CD8-positive, alpha-beta memory T cell (primary cell): ENCODE measurements at regions not wholly inside any gene's neighbourhood (a gene's known extent, or its start where the extent isn't known, plus 50 kb on each side); places are given as distances from the start of the nearest gene placed in this dataset.
"Not testable (repeated sequence)": the region's sequence is repeated elsewhere in the genome, so short reads cannot be mapped to it uniquely, and the experiment has no call there.

ENCODE experiments used
- CTCF ChIA-PET: fragments of 350-600 bp; sonication (Branson Sonifier 250); formaldehyde crosslinking; loops from one replicate; lab custom pipeline; 2021; ENCODE audit warnings: antibody characterized with exemption; lab: Charles Lee
- POLR2A ChIA-PET: fragments of 350-600 bp; sonication (Branson Sonifier 250); formaldehyde crosslinking; loops from one replicate; lab custom pipeline; 2021; ENCODE audit warnings: antibody characterized with exemption; lab: Charles Lee
- DNase-seq, 5 donors: peaks; one replicate each; pipeline versions ENCODE4 v3.0.0 to v3.0.0-alpha.2; 2020 to 2022; ENCODE audit warnings: mixed read lengths in 1 of 5
- H3K27ac ChIP-seq: one replicate; pipeline ENCODE4 v1.7.0; 2013; ENCODE audit warnings: low read depth, mild to moderate bottlenecking, low read length, moderate library complexity
- H3K27me3 ChIP-seq: 2 replicates; pipeline ENCODE4 v1.7.0; 2013; ENCODE audit warnings: low read length, mild to moderate bottlenecking; ENCODE audit not compliant: insufficient read depth, poor library complexity, severe bottlenecking
- H3K36me3 ChIP-seq: 2 replicates; pipeline ENCODE4 v1.7.0; 2013; ENCODE audit warnings: mild to moderate bottlenecking, low read length, moderate library complexity; ENCODE audit not compliant: insufficient read depth
- H3K4me1 ChIP-seq: 2 replicates; pipeline ENCODE4 v1.7.0; 2013; ENCODE audit warnings: mild to moderate bottlenecking, low read length, moderate library complexity; ENCODE audit not compliant: insufficient read depth
- H3K4me3 ChIP-seq: 2 replicates; pipeline ENCODE4 v1.7.0; 2013; ENCODE audit warnings: mild to moderate bottlenecking, low read length
- H3K9me3 ChIP-seq: 2 replicates; pipeline ENCODE4 v1.7.0; 2013; ENCODE audit warnings: mild to moderate bottlenecking, low read length
- H3K27ac Mint-ChIP-seq, 8 donors: one replicate each; pipeline ENCODE4 v1.8.0; 2020 to 2021; ENCODE audit warnings: mixed read lengths in 8 of 8, mild to moderate bottlenecking in 6 of 8, inconsistent platforms in 3 of 8, moderate library complexity in 3 of 8
- H3K27me3 Mint-ChIP-seq, 2 donors: one replicate each; pipeline ENCODE4 v1.8.0; 2020 to 2021; ENCODE audit warnings: mixed read lengths in 2 of 2, mild to moderate bottlenecking in 1 of 2, moderate library complexity in 1 of 2
- H3K36me3 Mint-ChIP-seq, 3 donors: one replicate each; pipeline ENCODE4 v1.8.0; 2020 to 2021; ENCODE audit warnings: mixed read lengths in 3 of 3, inconsistent platforms in 1 of 3, mild to moderate bottlenecking in 1 of 3
- H3K4me1 Mint-ChIP-seq, 3 donors: one replicate each; pipeline ENCODE4 v1.8.0; 2020 to 2021; ENCODE audit warnings: mixed read lengths in 3 of 3, inconsistent platforms in 1 of 3, mild to moderate bottlenecking in 1 of 3
- H3K4me3 Mint-ChIP-seq, 7 donors: one replicate each; pipeline ENCODE4 v1.8.0; 2020 to 2021; ENCODE audit warnings: mixed read lengths in 7 of 7, mild to moderate bottlenecking in 6 of 7, moderate library complexity in 4 of 7, inconsistent platforms in 2 of 7
- H3K9me3 Mint-ChIP-seq, 5 donors: one replicate each; pipeline ENCODE4 v1.8.0; 2020 to 2022; ENCODE audit warnings: mixed read lengths in 5 of 5, mild to moderate bottlenecking in 3 of 5, moderate library complexity in 2 of 5, inconsistent platforms in 1 of 5

DNA sequence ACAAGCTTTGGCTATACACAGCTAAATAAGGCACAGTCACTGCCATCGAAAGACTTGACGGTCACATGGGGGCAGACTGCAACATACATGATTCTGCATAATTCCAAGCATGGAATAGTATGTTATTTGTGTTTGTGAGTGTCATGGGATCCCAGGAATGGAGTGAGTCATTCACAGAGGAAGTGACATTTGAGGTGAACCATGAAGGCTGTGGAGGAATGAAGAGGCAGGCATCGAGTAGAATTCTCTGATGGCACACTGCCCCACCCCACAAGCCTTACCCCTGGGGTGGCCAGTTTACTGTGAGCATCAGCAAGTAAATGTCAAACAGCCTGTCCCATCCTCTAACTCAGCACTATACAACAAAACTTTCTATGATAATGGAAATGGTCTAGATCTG lies 619.7 kb downstream of the MID1IP1 start:
- Histone ChIP-seq H3K36me3 (no peaks in the 10 kb centered on the region), H3K4me3 (no peak overlapping the region), H3K4me1 (no peaks in the 10 kb centered on the region), H3K27ac (no peak overlapping the region), H3K27me3 (no peaks in the 10 kb centered on the region), H3K9me3 (no peaks in the 10 kb centered on the region)
- CTCF ChIA-PET: no interaction called here
- no peak for DNase-seq
- POLR2A ChIA-PET: no interaction called here
- Mint-ChIP-seq H3K9me3 (no peaks in the 10 kb centered on the region), H3K27me3 (no peaks in the 10 kb centered on the region), H3K4me1 (peaks cover 0 to 4% (median 0%) of the 10 kb centered on the region in 3 donors), H3K27ac (no peak overlapping the region), H3K4me3 (no peak overlapping the region), H3K36me3 (no peaks in the 10 kb centered on the region)

DNA sequence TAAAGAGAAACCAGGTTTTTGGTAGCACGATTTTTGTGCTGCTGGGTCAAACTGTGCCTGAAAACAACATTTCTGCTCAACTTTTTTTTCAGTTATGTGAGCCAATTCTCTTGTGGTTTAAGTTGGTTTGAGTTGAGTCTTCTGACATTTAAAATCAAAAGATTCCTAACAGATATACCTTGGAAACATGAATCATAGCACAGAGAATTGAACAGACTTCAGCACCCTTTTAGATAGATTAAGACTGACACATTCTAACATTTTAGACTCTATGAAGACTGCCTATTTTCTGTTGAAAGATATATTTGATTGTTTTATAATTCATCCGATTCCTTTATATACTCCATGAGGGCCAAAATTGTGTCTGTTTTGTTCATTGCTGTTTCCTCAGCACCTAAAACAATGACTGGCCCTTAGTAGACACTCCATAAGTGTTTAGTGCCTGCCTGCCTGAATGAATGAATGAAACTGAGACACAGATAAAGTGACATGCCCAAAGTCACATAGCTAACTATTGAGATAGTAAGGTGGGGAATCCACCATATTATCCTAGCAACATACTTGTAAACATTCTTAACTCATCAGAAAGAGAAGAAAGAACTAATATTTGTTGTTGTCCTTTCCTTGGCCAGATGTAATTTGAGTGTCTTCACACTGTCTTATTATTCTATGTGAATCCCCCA lies 624.0 kb downstream of the MID1IP1 start:
- Mint-ChIP-seq H3K9me3 (no peaks in the 10 kb centered on the region), H3K4me1 (peaks cover 0 to 12% (median 4%) of the 10 kb centered on the region in 3 donors), H3K27me3 (no peaks in the 10 kb centered on the region), H3K27ac (no peak overlapping the region), H3K36me3 (no peaks in the 10 kb centered on the region), H3K4me3 (no peak overlapping the region)
- POLR2A ChIA-PET: no interaction called here
- no peaks in the 10 kb centered on the region for H3K9me3 ChIP-seq
- no peak overlapping the region for H3K4me3 ChIP-seq
- no peak for DNase-seq
- H3K4me1 ChIP-seq: peaks cover 12% of the 10 kb centered on the region
- no peak overlapping the region for H3K27ac ChIP-seq
- no peaks in the 10 kb centered on the region for H3K27me3 ChIP-seq
- CTCF ChIA-PET: no interaction called here
- no peaks in the 10 kb centered on the region for H3K36me3 ChIP-seq

DNA sequence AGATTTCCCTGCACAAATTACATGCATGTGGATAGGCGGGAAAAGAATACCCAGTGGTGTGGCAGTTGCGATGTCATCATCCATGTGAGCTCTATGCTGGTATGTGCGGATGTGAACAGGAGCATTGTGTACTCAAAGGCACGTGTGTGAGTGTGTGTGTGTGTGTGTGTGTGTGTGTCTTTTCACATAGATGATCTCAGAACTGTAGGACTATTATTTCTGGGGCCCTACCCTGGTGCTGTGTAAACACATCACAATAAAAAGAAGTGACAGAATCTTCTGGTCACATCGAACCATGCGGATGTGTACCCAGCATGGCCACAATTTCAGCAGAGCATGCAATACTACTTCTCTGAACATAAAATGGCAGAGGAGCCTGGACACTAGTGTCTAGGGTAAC lies 624.8 kb downstream of the MID1IP1 start:
- H3K4me1 Mint-ChIP-seq: peaks cover 0 to 12% (median 4%) of the 10 kb centered on the region in 3 donors
- Histone ChIP-seq H3K36me3 (no peaks in the 10 kb centered on the region), H3K27me3 (no peaks in the 10 kb centered on the region), H3K9me3 (no peaks in the 10 kb centered on the region), H3K27ac (no peak overlapping the region), H3K4me3 (no peak overlapping the region), H3K4me1 (peaks cover 12% of the 10 kb centered on the region)
- no peak overlapping the region for H3K4me3 Mint-ChIP-seq
- H3K36me3 Mint-ChIP-seq: no peaks in the 10 kb centered on the region
- ChIA-PET CTCF (no interaction called here), POLR2A (no interaction called here)
- no peaks in the 10 kb centered on the region for H3K27me3 Mint-ChIP-seq
- H3K27ac Mint-ChIP-seq: no peak overlapping the region
- no peaks in the 10 kb centered on the region for H3K9me3 Mint-ChIP-seq
- no peak for DNase-seq

DNA sequence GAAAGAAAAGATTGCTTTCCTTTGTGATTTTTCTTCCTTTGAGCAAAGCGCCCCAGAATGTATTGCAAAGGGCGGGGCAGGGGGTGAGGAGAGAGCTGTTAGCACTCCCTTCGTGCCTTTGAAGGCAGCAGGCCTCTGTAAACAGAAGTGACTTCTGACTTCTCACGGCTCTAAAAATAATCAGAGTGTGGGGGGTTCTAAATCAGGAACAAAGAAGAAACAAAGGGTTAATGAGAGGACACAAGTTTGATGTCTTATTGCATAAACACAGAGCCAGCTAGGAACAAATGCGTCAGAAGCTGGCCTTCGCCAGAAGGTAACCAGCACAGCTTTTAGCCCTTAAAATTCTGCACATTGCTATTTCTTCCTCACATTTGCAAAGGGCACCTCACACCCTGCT lies 626.2 kb downstream of the MID1IP1 start:
- Mint-ChIP-seq H3K4me1 (peaks cover 0 to 12% (median 4%) of the 10 kb centered on the region in 3 donors), H3K4me3 (no peak overlapping the region), H3K9me3 (no peaks in the 10 kb centered on the region), H3K36me3 (no peaks in the 10 kb centered on the region), H3K27me3 (peaks cover 0 to 2% of the 10 kb centered on the region in 2 donors), H3K27ac (no peak overlapping the region)
- Histone ChIP-seq H3K27me3 (no peaks in the 10 kb centered on the region), H3K27ac (no peak overlapping the region), H3K36me3 (no peaks in the 10 kb centered on the region), H3K4me3 (no peak overlapping the region), H3K4me1 (peaks cover 12% of the 10 kb centered on the region), H3K9me3 (no peaks in the 10 kb centered on the region)
- ChIA-PET POLR2A (no interaction called here), CTCF (no interaction called here)
- DNase-seq: no peak

DNA sequence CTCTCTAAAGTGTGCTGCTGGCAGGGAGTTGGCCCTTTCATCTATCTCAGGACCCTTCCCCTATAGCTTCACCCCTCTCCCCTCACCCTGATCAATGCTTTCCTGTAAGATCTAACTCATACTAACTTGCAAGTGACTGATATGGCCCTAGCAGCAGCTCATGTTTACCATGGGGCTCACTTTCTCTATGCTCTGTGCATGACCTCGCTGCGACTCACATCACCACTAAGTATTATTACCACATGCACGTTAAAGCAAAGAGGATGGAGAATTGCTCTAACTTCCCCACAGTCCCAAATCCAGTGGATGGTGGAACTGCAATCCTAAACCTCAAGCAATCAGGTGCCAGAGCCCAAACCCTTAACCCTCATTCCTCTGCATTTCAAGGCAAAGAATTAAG lies 626.6 kb downstream of the MID1IP1 start:
- no peaks in the 10 kb centered on the region for H3K36me3 Mint-ChIP-seq
- no peak overlapping the region for H3K4me3 Mint-ChIP-seq
- Histone ChIP-seq H3K27me3 (no peaks in the 10 kb centered on the region), H3K4me1 (peaks cover 12% of the 10 kb centered on the region), H3K4me3 (no peak overlapping the region), H3K36me3 (no peaks in the 10 kb centered on the region), H3K27ac (no peak overlapping the region), H3K9me3 (no peaks in the 10 kb centered on the region)
- H3K9me3 Mint-ChIP-seq: no peaks in the 10 kb centered on the region
- peaks cover 0 to 12% (median 4%) of the 10 kb centered on the region in 3 donors for H3K4me1 Mint-ChIP-seq
- CTCF ChIA-PET: no interaction called here
- DNase-seq: no peak
- peak overlapping the region in 1 of 8 donors; percentile 29 for H3K27ac Mint-ChIP-seq
- POLR2A ChIA-PET: no interaction called here
- peaks cover 0 to 2% of the 10 kb centered on the region in 2 donors for H3K27me3 Mint-ChIP-seq

DNA sequence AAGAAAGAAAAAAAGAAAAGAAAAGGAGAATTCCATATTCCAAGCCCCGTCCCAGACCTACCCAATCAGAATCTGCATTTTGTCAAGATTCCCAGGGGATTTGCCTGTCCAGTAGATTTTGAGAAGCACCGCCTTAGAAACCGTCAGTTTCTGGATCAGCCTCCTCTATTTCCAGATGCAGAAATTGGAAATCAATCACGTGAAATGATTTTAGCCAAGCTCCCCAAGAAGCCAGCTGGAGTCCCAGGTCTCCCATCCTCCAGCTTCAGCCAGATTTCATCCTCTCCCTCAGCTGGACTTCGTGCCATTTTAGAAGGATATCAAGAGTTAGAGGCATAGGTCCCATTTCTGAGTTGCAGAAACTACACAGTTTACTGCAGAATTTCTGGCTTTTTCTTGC lies 629.3 kb downstream of the MID1IP1 start:
- no peak overlapping the region for H3K4me3 Mint-ChIP-seq

DNA sequence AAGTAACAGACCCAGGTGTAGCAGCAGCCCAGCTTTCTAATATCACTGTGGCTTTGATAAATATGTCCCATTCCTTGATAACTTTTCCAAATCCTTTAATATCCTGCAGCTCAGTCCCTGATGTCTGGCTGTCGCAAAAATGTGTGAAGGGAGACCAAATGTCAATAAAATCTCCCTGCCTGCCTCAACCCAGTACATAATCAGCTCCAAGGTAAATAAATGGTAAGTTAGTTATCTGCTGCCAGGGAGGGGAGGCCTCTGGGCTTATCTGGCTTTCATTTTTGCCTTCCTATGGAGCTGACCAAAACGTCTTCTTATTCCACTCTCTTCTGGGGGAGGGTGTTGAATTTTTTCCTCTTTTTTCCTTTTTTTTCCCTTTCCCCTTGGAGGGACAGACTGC lies 630.6 kb downstream of the MID1IP1 start:
- H3K4me3 Mint-ChIP-seq: no peak overlapping the region

More for the DNA sequence above, 629.3 kb downstream of the MID1IP1 start:
- Histone ChIP-seq H3K36me3 (no peaks in the 10 kb centered on the region), H3K27me3 (no peaks in the 10 kb centered on the region), H3K9me3 (no peaks in the 10 kb centered on the region), H3K4me1 (peaks cover 12% of the 10 kb centered on the region), H3K4me3 (no peak overlapping the region), H3K27ac (no peak overlapping the region)
- H3K27ac Mint-ChIP-seq: no peak overlapping the region
- H3K27me3 Mint-ChIP-seq: peaks cover 0 to 9% of the 10 kb centered on the region in 2 donors
- CTCF ChIA-PET: no interaction called here
- H3K36me3 Mint-ChIP-seq: no peaks in the 10 kb centered on the region
- H3K9me3 Mint-ChIP-seq: peaks cover 0 to 2% (median 0%) of the 10 kb centered on the region in 5 donors
- DNase-seq: no peak
- POLR2A ChIA-PET: no interaction called here
- H3K4me1 Mint-ChIP-seq: peaks cover 0 to 12% (median 4%) of the 10 kb centered on the region in 3 donors

DNA sequence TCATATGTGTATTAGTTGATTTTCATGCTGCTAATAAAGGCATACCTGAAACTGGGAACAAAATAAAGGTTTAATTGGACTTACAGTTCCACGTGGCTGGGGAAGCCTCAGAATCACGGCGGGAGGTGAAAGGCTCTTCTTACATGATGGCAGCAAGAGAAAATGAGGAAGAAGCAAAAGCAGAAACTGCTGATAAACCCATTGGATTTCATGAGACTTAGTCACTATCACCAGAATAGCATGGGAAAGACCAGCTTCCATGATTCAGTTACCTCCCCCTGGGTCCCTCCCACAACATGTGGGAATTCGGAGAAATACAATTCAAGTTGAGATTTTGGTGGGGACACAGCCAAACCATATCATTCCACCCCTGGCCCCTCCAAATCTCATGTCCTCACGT lies 633.4 kb downstream of the MID1IP1 start:
- H3K9me3 ChIP-seq, H3K4me1 ChIP-seq, CTCF ChIA-PET, H3K4me3 Mint-ChIP-seq, H3K4me3 ChIP-seq, H3K27ac Mint-ChIP-seq, H3K27ac ChIP-seq, H3K36me3 Mint-ChIP-seq, H3K9me3 Mint-ChIP-seq, H3K36me3 ChIP-seq, POLR2A ChIA-PET, H3K4me1 Mint-ChIP-seq, H3K27me3 ChIP-seq, DNase-seq: not testable (repeated sequence)
- peaks cover 0 to 14% of the 10 kb centered on the region in 2 donors for H3K27me3 Mint-ChIP-seq

More for the DNA sequence above, 630.6 kb downstream of the MID1IP1 start:
- peaks cover 0 to 9% of the 10 kb centered on the region in 2 donors for H3K27me3 Mint-ChIP-seq
- no peak overlapping the region for H3K27ac ChIP-seq
- no peak for DNase-seq
- no peaks in the 10 kb centered on the region for H3K36me3 ChIP-seq
- H3K36me3 Mint-ChIP-seq: no peaks in the 10 kb centered on the region
- no peak overlapping the region for H3K27ac Mint-ChIP-seq
- H3K4me3 ChIP-seq: no peak overlapping the region
- ChIA-PET CTCF (no interaction called here), POLR2A (no interaction called here)
- peaks cover 0 to 2% (median 0%) of the 10 kb centered on the region in 5 donors for H3K9me3 Mint-ChIP-seq
- peaks cover 9% of the 10 kb centered on the region for H3K4me1 ChIP-seq
- H3K4me1 Mint-ChIP-seq: peaks cover 0 to 12% (median 4%) of the 10 kb centered on the region in 3 donors
- no peaks in the 10 kb centered on the region for H3K27me3 ChIP-seq
- H3K9me3 ChIP-seq: no peaks in the 10 kb centered on the region
